Spleen (tissue), 11 donors: ENCODE measurements at regions not wholly inside any gene's neighbourhood (a gene's known extent, or its start where the extent isn't known, plus 50 kb on each side); places are given as distances from the start of the nearest gene placed in this dataset.
"Not testable (repeated sequence)": the region's sequence is repeated elsewhere in the genome, so short reads cannot be mapped to it uniquely, and the experiment has no call there.

Source experiments
- DNase-seq: peaks from one replicate; pipeline ENCODE4 v3.0.0-alpha.2; 2020
- H3K27ac ChIP-seq, 8 donors: fragments of 200-600 bp; sonication (generic) in 7 of 8; 1 replicate in 4 of 8; 2 replicates in 4 of 8; pipeline versions ENCODE4 v1.5.0 to v1.8.0; 2016 to 2021; ENCODE audit warnings: inconsistent platforms in 4 of 8, mild to moderate bottlenecking in 4 of 8, moderate library complexity in 1 of 8
- H3K27me3 ChIP-seq, 7 donors: fragments of 200-600 bp; sonication (generic) in 6 of 7; replicated peaks in 1 of 7; 1 replicate in 4 of 7; 2 replicates in 3 of 7; pipeline versions ENCODE4 v1.5.0 to v1.8.0; 2016 to 2021; ENCODE audit warnings: inconsistent platforms in 3 of 7, mild to moderate bottlenecking in 1 of 7
- H3K36me3 ChIP-seq, 6 donors: fragments of 200-600 bp; sonication (generic) in 5 of 6; 1 replicate in 4 of 6; 2 replicates in 2 of 6; pipeline versions ENCODE4 v1.5.0 to v1.8.0; 2016 to 2021; ENCODE audit warnings: inconsistent platforms in 2 of 6
- H3K4me1 ChIP-seq, 6 donors: fragments of 200-600 bp; sonication (generic) in 5 of 6; 1 replicate in 3 of 6; 2 replicates in 3 of 6; pipeline versions ENCODE4 v1.5.0 to v1.8.0; 2016 to 2021; ENCODE audit warnings: inconsistent platforms in 3 of 6
- H3K4me3 ChIP-seq, 8 donors: fragments of 200-600 bp; sonication (generic) in 7 of 8; 1 replicate in 4 of 8; 2 replicates in 4 of 8; pipeline versions ENCODE4 v1.5.0 to v1.8.0; 2016 to 2021; ENCODE audit warnings: inconsistent platforms in 4 of 8, mild to moderate bottlenecking in 4 of 8, moderate library complexity in 2 of 8
- H3K9me3 ChIP-seq, 8 donors: fragments of 200-600 bp; sonication (generic) in 7 of 8; 1 replicate in 4 of 8; 2 replicates in 4 of 8; pipeline versions ENCODE4 v1.5.0 to v1.8.0; 2016 to 2021; ENCODE audit warnings: inconsistent platforms in 4 of 8
- POLR2A ChIP-seq, 3 donors: fragments of 450-650 bp; IDR thresholded peaks; one replicate each; pipeline ENCODE4 v1.5.1; 2017; ENCODE audit warnings: antibody characterized with exemption in 3 of 3, mild to moderate bottlenecking in 1 of 3
- POLR2AphosphoS5 ChIP-seq, 3 donors: sonication (generic); formaldehyde crosslinking; IDR thresholded peaks; one replicate each; pipeline ENCODE4 v1.5.1; 2017; ENCODE audit warnings: antibody characterized with exemption in 3 of 3
- WGBS, 5 donors: extraction: QIAGEN DNeasy Blood & Tissue Kit in 3 of 5; methylation state at CpG; one replicate each; pipeline versions ENCODE4 v1.1.5 to v1.1.7; 2013 to 2018; 5-methylcytosine and 5-hydroxymethylcytosine counted together
- intact Hi-C: fragments of 100-400 bp; cut with DNase I; formaldehyde crosslinking; loops from one replicate; pipeline ENCODE4 v1.15.0; 2023; ENCODE audit warnings: low total_unique reads
- TF ChIP-seq, protein P1 (sequence below), 11 experiments: fragments of 200-600 bp in 7 of 11; fragments of 450-650 bp in 4 of 11; sonication (generic) in 4 of 11; IDR thresholded peaks in 8 of 11; conservative IDR thresholded peaks in 3 of 11; 1 replicate in 7 of 11; 2 replicates in 4 of 11; pipeline versions ENCODE4 v1.4.0 to v1.8.0; 2016 to 2021; ENCODE audit warnings: antibody characterized with exemption in 11 of 11, inconsistent platforms in 4 of 11, mild to moderate bottlenecking in 1 of 11
- donor health status: healthy with polysubstance abuse.
- donor health status: DM: no; HTN: no; CAD: no; lungs with moderate emphysema.
- donor health status: DM: no; HTN: no; CAD: no.
- donor health status: Bipolar disorder and iron deficiency.
- donor health status: healthy.
- donor health status: DM: no; HTN: no; CAD: no.
- donor health status: DM: yes; HTN: yes; CAD: no.

DNA sequence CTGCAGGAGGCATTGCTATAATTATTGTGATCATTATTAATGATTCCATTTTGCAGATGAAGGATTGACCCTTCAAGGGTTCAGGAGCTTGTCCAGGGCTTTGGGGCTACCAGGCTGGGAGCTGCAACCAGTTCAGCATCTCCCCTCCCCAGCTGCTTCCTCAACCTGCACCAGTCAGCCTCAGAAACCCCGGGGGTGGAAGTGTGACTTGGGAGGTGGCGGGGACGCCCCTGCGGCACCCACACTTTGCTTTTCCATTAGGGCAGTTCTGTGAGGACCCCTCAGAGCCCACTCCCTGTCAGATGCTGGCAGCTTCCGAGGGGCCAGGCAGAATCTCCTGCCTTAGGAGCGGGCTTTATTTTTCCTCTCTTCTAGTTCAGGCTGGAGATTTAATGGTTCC, 85.6 kb downstream of the OLFM1 start:
- TF ChIP-seq, protein P1, sequence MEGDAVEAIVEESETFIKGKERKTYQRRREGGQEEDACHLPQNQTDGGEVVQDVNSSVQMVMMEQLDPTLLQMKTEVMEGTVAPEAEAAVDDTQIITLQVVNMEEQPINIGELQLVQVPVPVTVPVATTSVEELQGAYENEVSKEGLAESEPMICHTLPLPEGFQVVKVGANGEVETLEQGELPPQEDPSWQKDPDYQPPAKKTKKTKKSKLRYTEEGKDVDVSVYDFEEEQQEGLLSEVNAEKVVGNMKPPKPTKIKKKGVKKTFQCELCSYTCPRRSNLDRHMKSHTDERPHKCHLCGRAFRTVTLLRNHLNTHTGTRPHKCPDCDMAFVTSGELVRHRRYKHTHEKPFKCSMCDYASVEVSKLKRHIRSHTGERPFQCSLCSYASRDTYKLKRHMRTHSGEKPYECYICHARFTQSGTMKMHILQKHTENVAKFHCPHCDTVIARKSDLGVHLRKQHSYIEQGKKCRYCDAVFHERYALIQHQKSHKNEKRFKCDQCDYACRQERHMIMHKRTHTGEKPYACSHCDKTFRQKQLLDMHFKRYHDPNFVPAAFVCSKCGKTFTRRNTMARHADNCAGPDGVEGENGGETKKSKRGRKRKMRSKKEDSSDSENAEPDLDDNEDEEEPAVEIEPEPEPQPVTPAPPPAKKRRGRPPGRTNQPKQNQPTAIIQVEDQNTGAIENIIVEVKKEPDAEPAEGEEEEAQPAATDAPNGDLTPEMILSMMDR (IDR thresholded peaks at IDR 0.05 in 8 of 11, conservative IDR thresholded peaks at IDR 0.05 in 3 of 11) = no peak
- TF ChIP-seq POLR2A (IDR thresholded peaks at IDR 0.05) (no peak), POLR2AphosphoS5 (IDR thresholded peaks at IDR 0.05) (no peak)
- intact Hi-C loops = no loop called here
- DNase-seq = no peak
- WGBS, 5 donors = 78 to 91% (median 88%) methylated on average over 6 of the region's 6 CpGs
- H3K4me1 ChIP-seq = no peaks in the 10 kb centered on the region
- H3K9me3 ChIP-seq = no peaks in the 10 kb centered on the region
- H3K4me3 ChIP-seq = no peak overlapping the region
- H3K27me3 ChIP-seq = peaks cover 0 to 52% (median 0%) of the 10 kb centered on the region in 7 donors
- H3K27ac ChIP-seq = no peak overlapping the region
- H3K36me3 ChIP-seq = no peaks in the 10 kb centered on the region

DNA sequence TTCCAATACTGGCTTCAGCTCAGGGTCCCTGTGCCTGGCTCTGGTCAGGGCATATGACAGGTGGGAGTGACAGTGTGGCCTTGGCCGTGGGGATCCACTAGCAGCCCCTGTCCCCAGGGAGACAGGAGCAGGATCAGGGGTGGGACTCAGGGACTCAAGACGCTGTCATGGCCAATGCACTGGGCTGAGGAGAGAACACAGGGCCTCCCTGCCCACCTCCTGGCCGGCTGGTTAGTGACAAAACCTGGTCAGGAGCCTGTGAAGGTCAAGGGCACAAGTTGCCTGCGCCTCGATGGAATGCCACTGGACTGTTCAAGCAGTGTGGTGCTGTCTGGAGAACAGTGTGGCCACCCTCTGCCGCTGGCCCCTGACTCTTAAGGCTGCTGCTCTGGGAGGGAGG, 86.8 kb downstream of the OLFM1 start:
- Histone ChIP-seq H3K36me3 (no peaks in the 10 kb centered on the region), H3K9me3 (no peaks in the 10 kb centered on the region), H3K27me3 (peaks cover 0 to 44% (median 0%) of the 10 kb centered on the region in 7 donors), H3K4me3 (no peak overlapping the region), H3K4me1 (no peaks in the 10 kb centered on the region), H3K27ac (no peak overlapping the region)
- 41 to 80% (median 65%) methylated on average over 2 to 6 of the region's 6 CpGs for WGBS, 5 donors
- no peak for DNase-seq
- TF ChIP-seq POLR2A (IDR thresholded peaks at IDR 0.05) (no peak), POLR2AphosphoS5 (IDR thresholded peaks at IDR 0.05) (no peak)
- TF ChIP-seq, protein P1 (IDR thresholded peaks at IDR 0.05 in 8 of 11, conservative IDR thresholded peaks at IDR 0.05 in 3 of 11) = no peak
- intact Hi-C loops = no loop called here

DNA sequence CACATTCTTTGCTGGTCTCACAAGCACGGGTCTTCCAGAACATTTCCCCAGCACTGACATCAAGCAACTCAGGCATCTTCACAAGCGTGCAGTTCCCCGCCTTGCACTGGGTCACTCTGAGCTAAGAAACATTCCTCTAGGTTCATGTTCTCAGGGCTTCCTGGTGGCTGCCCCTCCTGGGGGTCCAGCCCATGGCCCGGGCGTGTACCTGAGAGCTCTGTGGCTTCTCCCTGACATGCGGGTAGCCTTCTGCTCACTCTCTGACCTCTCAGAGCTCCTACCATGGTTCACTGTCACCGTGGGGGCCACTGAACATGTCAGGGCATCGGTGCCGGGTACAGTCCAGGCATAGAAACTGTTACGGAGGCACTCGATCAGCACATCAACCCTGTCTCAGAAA, 87.5 kb downstream of the OLFM1 start:
- TF ChIP-seq POLR2A (IDR thresholded peaks at IDR 0.05) (no peak), POLR2AphosphoS5 (IDR thresholded peaks at IDR 0.05) (no peak)
- TF ChIP-seq, protein P1 (IDR thresholded peaks at IDR 0.05 in 8 of 11, conservative IDR thresholded peaks at IDR 0.05 in 3 of 11) = no peak
- Histone ChIP-seq H3K36me3 (no peaks in the 10 kb centered on the region), H3K4me1 (no peaks in the 10 kb centered on the region), H3K27ac (no peak overlapping the region), H3K27me3 (peaks cover 0 to 44% (median 0%) of the 10 kb centered on the region in 7 donors), H3K4me3 (no peak overlapping the region), H3K9me3 (no peaks in the 10 kb centered on the region)
- DNase-seq = no peak
- WGBS, 5 donors = 78 to 86% (median 84%) methylated on average over 10 to 11 of the region's 11 CpGs
- intact Hi-C loops = no loop called here

DNA sequence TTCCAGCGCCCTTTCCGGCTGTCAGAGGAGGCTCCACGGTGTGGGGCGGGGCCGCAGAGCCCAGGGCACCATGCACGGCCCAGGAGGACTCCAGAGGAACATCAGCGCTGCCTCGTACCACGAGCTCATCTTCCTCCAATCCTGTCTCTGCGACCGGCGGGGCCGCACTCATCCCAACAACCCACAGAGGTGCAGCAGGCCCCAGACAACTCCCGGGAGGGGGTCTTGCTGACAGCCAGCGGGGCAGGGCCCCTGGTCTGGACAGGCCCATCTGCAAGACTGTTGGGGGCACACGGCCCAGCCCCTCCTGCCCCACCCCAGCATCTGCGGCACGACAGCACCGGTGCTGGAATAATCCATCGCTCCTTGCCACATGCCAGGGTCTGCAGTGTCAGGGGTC, 88.8 kb downstream of the OLFM1 start:
- Histone ChIP-seq H3K27me3 (peaks cover 0 to 40% (median 0%) of the 10 kb centered on the region in 7 donors), H3K27ac (no peak overlapping the region), H3K4me3 (no peak overlapping the region), H3K4me1 (no peaks in the 10 kb centered on the region), H3K9me3 (no peaks in the 10 kb centered on the region), H3K36me3 (no peaks in the 10 kb centered on the region)
- no peak for DNase-seq
- no peak for TF ChIP-seq POLR2A (IDR thresholded peaks at IDR 0.05)
- TF ChIP-seq POLR2AphosphoS5 (IDR thresholded peaks at IDR 0.05) = no peak
- TF ChIP-seq, protein P1 (IDR thresholded peaks at IDR 0.05 in 8 of 11, conservative IDR thresholded peaks at IDR 0.05 in 3 of 11) = no peak
- 77 to 80% (median 79%) methylated on average over 6 to 20 of the region's 20 CpGs for WGBS, 5 donors
- intact Hi-C loops = no loop called here

DNA sequence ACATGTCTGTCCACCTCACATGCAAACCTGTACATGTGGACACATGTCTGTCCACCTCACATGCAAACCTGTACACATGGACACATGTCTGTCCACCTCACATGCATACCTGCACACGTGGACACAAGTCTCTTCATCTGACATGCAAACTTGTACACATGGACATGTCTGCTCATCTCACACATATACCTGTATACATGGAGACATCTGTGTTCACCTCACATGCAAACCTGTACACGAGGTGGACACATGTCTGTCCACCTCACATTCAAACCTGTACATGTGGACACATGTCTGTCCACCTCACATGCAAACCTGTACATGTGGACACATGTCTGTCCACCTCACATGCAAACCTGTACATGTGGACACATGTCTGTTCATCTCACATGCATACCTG, 90.1 kb downstream of the OLFM1 start:
- intact Hi-C loops, H3K36me3 ChIP-seq, H3K4me3 ChIP-seq, DNase-seq, H3K9me3 ChIP-seq, H3K4me1 ChIP-seq, H3K27ac ChIP-seq: not testable (repeated sequence)
- WGBS, 5 donors = 44 to 68% (median 56%) methylated on average over 2 of the region's 2 CpGs
- peaks cover 0 to 40% (median 0%) of the 10 kb centered on the region in 7 donors for H3K27me3 ChIP-seq
